HepG2 (cell line): ENCODE measurements at regions not wholly inside any gene's neighbourhood (a gene's known extent, or its start where the extent isn't known, plus 50 kb on each side); places are given as distances from the start of the nearest gene placed in this dataset.

Experiments
- ATAC-seq: fragments of 200-7000 bp; cut with Tn5 transposase; 3 replicates; pipeline ENCODE4 v1.9.1; 2020; ENCODE audit warnings: mild to moderate bottlenecking, moderate library complexity
- BruUV-seq: library from RNA; stranded (reverse); fragments of 400-500 nt; replicated peaks from 2 replicates; lab custom pipeline; 2021; lab: Mats Ljungman, UMichigan
- CTCF ChIA-PET: fragments of 300-600 bp; formaldehyde crosslinking; extraction: SDS; loops from one replicate; lab custom pipeline; 2021; ENCODE audit warnings: low total read pairs, inconsistent platforms, low intra/inter-chr PET ratio; lab: Yijun Ruan, JAX
- POLR2A ChIA-PET: fragments of 350-600 bp; sonication (Branson Sonifier 250); formaldehyde crosslinking; loops from one replicate; lab custom pipeline; 2020; ENCODE audit warnings: antibody characterized with exemption, inconsistent platforms; lab: Yijun Ruan, JAX
- DNase-seq: peaks from one replicate; pipeline ENCODE4 v3.0.0-alpha.2; 2015; ENCODE audit warnings: low spot score
- FAIRE-seq: peaks from 3 replicates; lab custom pipeline; 2011; peaks lifted over from hg19 to GRCh38; lab: Jason Lieb, UNC
- H2AFZ ChIP-seq: one replicate; pipeline ENCODE4 v1.6.1; 2011; ENCODE audit warnings: low read length, inconsistent platforms
- H3K27ac ChIP-seq: fragments of 300-600 bp; 3 replicates; pipeline ENCODE4 v1.8.0; 2011; ENCODE audit warnings: mixed run types, mild to moderate bottlenecking, mixed read lengths, low read length, inconsistent platforms; ENCODE audit not compliant: insufficient read depth; ENCODE audit errors: extremely low read length
- H3K27me3 ChIP-seq, 2 experiments: fragments of 200-600 bp in 1 of 2; 2 replicates in 1 of 2; 3 replicates in 1 of 2; pipeline versions ENCODE4 v1.6.0 to v1.8.0; 2011; ENCODE audit warnings: low read length in 2 of 2, mild to moderate bottlenecking in 2 of 2, moderate library complexity in 2 of 2, inconsistent platforms in 1 of 2; ENCODE audit not compliant: insufficient read depth in 2 of 2, control insufficient read depth in 1 of 2
- H3K36me3 ChIP-seq, 2 experiments: fragments of 200-600 bp in 1 of 2; replicated peaks in 1 of 2; 2 replicates in 1 of 2; 3 replicates in 1 of 2; pipeline versions ENCODE4 v1.5.1 to v1.8.0; 2011; ENCODE audit warnings: low read length in 2 of 2, inconsistent platforms in 1 of 2; ENCODE audit not compliant: insufficient read depth in 2 of 2, control insufficient read depth in 1 of 2
- H3K4me1 ChIP-seq: 2 replicates; pipeline ENCODE4 v1.5.1; 2012; ENCODE audit warnings: low read length, inconsistent platforms; ENCODE audit not compliant: insufficient read depth
- H3K4me2 ChIP-seq: 2 replicates; pipeline ENCODE4 v1.6.0; 2011; ENCODE audit warnings: low read depth, low read length, inconsistent platforms
- H3K4me3 ChIP-seq, 3 experiments: fragments of 200-600 bp in 1 of 3; sonication (generic), shearing (Covaris generic) in 1 of 3; replicated peaks in 1 of 3; 2 replicates each; pipeline ENCODE4 v1.5.1; 2011 to 2016; ENCODE audit warnings: low read length in 3 of 3, inconsistent platforms in 2 of 3, low read depth in 2 of 3, mild to moderate bottlenecking in 2 of 3, control low read depth in 1 of 3, mixed read lengths in 1 of 3; ENCODE audit not compliant: insufficient read depth in 1 of 3
- H3K79me2 ChIP-seq: one replicate; pipeline ENCODE4 v1.6.1; 2011; ENCODE audit warnings: low read length, inconsistent platforms; ENCODE audit not compliant: insufficient read depth
- H3K9ac ChIP-seq: 2 replicates; pipeline ENCODE4 v1.6.0; 2011; ENCODE audit warnings: mild to moderate bottlenecking, low read depth, low read length, inconsistent platforms; ENCODE audit not compliant: insufficient read depth
- H3K9me3 ChIP-seq: 2 replicates; pipeline ENCODE4 v1.5.1; 2012; ENCODE audit warnings: mild to moderate bottlenecking, low read length
- H4K20me1 ChIP-seq: 2 replicates; pipeline ENCODE4 v1.6.0; 2011; ENCODE audit warnings: inconsistent platforms, mild to moderate bottlenecking, low read length, moderate library complexity; ENCODE audit not compliant: insufficient read depth
- GABPB1 ChIP-seq: IDR thresholded peaks from 2 replicates; pipeline ENCODE4 v1.6.1; 2016; ENCODE audit warnings: mild to moderate bottlenecking, missing genetic modification reagents, moderate library complexity, missing compliant biosample characterization
- GTF3A ChIP-seq: sonication (generic); formaldehyde crosslinking; conservative IDR thresholded peaks from 2 replicates; pipeline ENCODE4 v1.4.0; 2020; ENCODE audit warnings: mild to moderate bottlenecking, missing genetic modification reagents
- HCFC1 ChIP-seq: fragments of 150-350 bp; IDR thresholded peaks from 2 replicates; pipeline ENCODE4 v1.6.1; 2014; ENCODE audit warnings: low read depth, low read length
- NR0B2 ChIP-seq: sonication (generic); formaldehyde crosslinking; IDR thresholded peaks from 2 replicates; pipeline ENCODE4 v1.4.0; 2020; ENCODE audit warnings: mild to moderate bottlenecking, missing genetic modification reagents
- NR2F1 ChIP-seq, 2 experiments: fragments of 450-650 bp in 1 of 2; formaldehyde crosslinking in 1 of 2; IDR thresholded peaks; 2 replicates each; pipeline versions ENCODE4 v1.5.0 to v1.6.1; 2016 to 2020; ENCODE audit warnings: mild to moderate bottlenecking in 1 of 2, missing compliant biosample characterization in 1 of 2, missing genetic modification reagents in 1 of 2, moderate library complexity in 1 of 2
- U2AF2 ChIP-seq: fragments of 200-400 bp; formaldehyde crosslinking; IDR thresholded peaks from 2 replicates; pipeline ENCODE4 v1.6.1; 2017; ENCODE audit warnings: low read depth, mild to moderate bottlenecking, low read length
- ZBTB38 ChIP-seq: sonication (generic); formaldehyde crosslinking; IDR thresholded peaks from 2 replicates; pipeline ENCODE4 v1.5.1; 2020; ENCODE audit warnings: mild to moderate bottlenecking, missing genetic modification reagents
- ZNF740 ChIP-seq: sonication (generic); formaldehyde crosslinking; IDR thresholded peaks from 2 replicates; pipeline ENCODE4 v1.4.0; 2020; ENCODE audit warnings: missing genetic modification reagents
- ZSCAN30 ChIP-seq: sonication (generic); formaldehyde crosslinking; IDR thresholded peaks from 2 replicates; pipeline ENCODE4 v1.5.0; 2020; ENCODE audit warnings: mild to moderate bottlenecking, missing genetic modification reagents
- WGBS: methylation state at CpG from one replicate; pipeline ENCODE4 v1.1.6; 2017; ENCODE audit warnings: low lambda C conversion rate; 5-methylcytosine and 5-hydroxymethylcytosine counted together
- in situ Hi-C: cut with HindIII; loops from 2 replicates; pipeline ENCODE4 v1.10.0; 2017; ENCODE audit warnings: low pct_unique_long_range_greater_than_20kb; ENCODE audit not compliant: extremely low pct_ligation_motif_present
- intact Hi-C: fragments of 100-400 bp; cut with micrococcal nuclease; formaldehyde crosslinking; loops from one replicate; pipeline ENCODE4 v1.10.0; 2022; ENCODE audit not compliant: unreplicated experiment

GRCh38 chr5:156135531-156135930, 191.4 kb upstream of the SGCD start:
- BruUV-seq: no TSS peak
- H3K79me2 ChIP-seq: no peaks in the 10 kb centered on the region
- CTCF ChIA-PET: no interaction called here
- ATAC-seq (no peak), DNase-seq (no peak), FAIRE-seq (no peak)
- no peak overlapping the region for H3K27ac ChIP-seq
- H3K27me3 ChIP-seq: no peaks in the 10 kb centered on the region
- in situ Hi-C loops: no loop called here
- H4K20me1 ChIP-seq: no peaks in the 10 kb centered on the region
- no peaks in the 10 kb centered on the region for H3K36me3 ChIP-seq
- no peak overlapping the region for H2AFZ ChIP-seq
- peaks cover 7% of the 10 kb centered on the region; the same call in 1 of the 2 replicates for H3K9me3 ChIP-seq
- intact Hi-C loops: no loop called here
- H3K4me3 ChIP-seq: no peak overlapping the region
- H3K9ac ChIP-seq: no peak overlapping the region
- no peaks in the 10 kb centered on the region for H3K4me1 ChIP-seq
- 0% methylated on average over 1 of the region's 1 CpG for WGBS
- H3K4me2 ChIP-seq: no peak overlapping the region
- TF ChIP-seq U2AF2 (no peak), HCFC1 (no peak), GTF3A (no peak), ZNF740 (CRISPR knock-in tag) (no peak), NR2F1 (CRISPR knock-in tag; IDR thresholded peaks at IDR 0.05) (no peak), GABPB1 (no peak), ZSCAN30 (CRISPR knock-in tag) (no peak), NR0B2 (CRISPR knock-in tag) (no peak), ZBTB38 (CRISPR knock-in tag) (no peak)
- TF ChIP-seq, all 625 proteins: peak for 0
- POLR2A ChIA-PET: no interaction called here
